GM19023 (cell line): ENCODE measurements at regions not wholly inside any gene's neighbourhood (a gene's known extent, or its start where the extent isn't known, plus 50 kb on each side); places are given as distances from the start of the nearest gene placed in this dataset.
"Not testable (repeated sequence)": the region's sequence is repeated elsewhere in the genome, so short reads cannot be mapped to it uniquely, and the experiment has no call there.

Experiments
- ATAC-seq: cut with Tn5 transposase; IDR thresholded peaks from one replicate; pipeline ENCODE4 v1.9.1; 2021; ENCODE audit warnings: mild to moderate bottlenecking, moderate library complexity; ENCODE audit not compliant: unreplicated experiment

DNA sequence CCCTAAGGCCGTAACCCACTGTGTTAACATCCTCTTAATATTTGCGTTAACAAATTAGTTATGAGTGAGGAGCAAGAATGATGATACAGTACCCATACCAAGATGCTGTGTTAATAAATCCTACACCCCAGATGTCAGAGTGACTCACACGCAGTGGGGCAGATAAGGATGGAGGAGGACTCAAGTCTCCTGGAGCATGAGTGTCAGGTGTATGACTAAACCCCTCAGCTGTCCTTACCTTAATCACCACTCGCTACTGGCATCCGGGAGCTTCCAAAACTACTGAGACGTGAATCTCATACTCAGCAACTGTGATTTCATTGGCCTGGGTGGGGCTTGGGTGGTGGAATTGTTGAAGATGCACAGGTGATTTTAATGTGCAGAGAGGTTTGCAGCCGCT, 131.3 kb upstream of the MTHFD1L start:
- no peak for ATAC-seq

DNA sequence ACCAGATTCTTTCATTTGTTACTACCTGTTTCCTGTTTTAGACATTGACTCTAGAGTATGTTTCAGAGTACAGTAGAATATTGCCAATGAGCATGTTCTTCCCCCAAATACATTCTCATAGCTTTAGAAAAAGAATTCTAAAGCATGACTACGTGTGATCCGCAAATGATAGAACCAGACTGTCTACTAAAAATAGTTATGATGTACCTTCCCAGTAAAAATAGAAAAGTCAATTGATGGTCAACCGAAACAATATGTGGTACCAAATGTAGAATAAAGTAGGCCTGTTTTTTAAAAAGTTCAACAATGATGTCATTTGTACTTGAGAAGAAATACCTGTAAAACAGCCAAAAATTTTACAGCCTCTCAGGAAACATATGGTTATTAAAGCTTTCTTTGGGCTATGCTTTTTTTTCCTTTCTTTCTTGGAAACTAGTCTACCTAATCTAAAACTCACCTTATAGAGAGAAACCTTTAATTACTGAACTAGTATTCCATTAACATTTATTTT, 130.1 kb upstream of the MTHFD1L start:
- ATAC-seq = no peak

DNA sequence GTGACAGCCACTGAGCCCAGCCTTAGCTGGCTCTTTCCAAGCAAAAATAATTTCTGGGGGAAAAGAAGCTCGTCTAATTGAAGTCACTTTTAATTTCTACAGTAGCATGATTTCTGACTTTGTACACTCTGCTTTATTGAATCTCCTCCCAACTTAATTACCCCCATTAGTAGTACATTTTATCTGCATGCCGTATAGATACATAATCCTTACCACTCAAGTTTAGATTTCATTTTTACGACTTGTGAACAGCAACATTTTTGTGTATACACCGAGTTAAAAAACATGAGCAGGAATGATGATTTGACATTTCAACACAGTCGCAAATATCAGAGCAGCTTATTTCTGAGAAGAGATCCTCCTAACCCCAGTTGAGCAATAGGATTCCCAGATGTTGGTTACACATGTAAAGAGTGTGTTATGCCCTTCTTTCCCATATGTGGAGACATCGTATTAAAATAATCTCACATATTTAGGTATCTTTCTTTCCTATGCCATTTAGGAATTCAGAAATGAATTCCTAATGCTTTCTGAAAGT, 127.3 kb upstream of the MTHFD1L start:
- ATAC-seq = no peak

DNA sequence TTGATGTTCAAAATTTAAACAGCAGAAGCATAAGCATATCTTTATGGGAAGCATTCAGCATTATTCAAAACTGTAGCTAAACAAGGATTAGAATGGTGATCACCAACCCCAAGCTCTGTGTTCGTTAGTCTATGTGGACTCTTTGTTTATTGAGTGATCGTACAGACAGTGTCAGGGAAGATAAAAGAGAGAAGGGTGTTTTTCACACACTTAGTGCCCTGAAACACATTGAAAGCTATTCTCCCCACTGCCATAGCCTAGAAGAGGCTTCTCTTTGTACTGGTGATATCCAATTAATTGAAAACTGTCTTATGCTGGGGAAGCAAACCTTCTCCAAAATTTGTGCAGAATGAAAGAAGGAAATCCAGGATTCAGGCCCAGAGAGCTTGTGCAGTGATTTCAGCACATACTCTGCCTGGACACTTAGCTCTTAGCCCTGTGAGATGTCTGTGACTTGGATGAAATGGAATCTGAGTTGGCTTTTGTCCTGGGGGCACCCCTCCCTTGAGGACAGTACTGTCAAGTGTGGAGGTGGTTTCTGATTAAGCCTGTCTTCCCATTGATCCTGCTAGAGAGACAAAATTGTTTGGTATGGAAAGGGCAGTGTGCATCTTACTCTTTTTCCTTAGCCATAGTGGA, 125.7 kb upstream of the MTHFD1L start:
- no peak for ATAC-seq

DNA sequence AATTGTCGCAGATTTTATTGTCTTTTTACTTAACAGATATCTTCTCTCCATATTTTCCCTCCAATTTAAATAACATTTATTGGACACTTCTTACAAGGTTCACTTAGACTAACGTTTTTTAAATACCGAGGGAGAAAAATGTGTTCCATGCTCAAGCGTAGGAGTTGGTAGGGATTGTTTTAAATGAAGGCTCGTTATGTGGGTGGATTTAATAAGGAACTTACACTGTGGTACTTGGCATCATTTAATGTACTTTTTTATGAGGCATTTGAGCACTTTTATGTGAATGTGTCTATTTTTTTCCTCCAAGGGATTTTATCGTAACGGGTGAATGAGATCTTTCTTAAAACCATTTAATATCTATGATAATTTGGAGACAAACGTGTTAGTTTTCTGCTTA, 125.0 kb upstream of the MTHFD1L start:
- no peak for ATAC-seq

DNA sequence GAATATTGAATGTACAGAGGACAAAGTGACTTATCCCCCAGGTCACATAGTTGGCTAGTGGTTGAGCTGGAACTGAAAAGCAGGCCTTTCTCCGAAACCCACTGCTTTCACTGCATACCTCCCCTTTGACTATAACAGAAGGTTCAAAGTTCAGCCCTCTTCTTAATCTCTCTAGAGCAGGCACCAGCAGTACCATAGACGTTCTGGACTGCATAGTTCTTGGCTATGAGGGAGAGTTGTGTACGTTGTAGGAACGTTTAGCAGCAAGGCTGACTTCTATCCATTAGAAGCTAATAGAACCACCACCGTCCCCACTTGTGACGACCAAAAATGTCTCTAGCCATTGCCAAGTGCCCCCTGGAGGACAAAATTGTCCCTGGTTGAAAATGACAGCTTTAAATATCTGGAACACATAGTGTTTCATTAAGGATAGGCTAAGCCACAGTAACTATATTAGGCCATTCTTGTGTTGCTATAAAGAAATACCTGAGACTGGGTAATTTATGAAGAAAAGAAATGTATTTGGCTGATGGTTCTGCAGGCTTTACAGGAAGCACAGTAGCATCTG, 123.8 kb upstream of the MTHFD1L start:
- ATAC-seq = no peak

DNA sequence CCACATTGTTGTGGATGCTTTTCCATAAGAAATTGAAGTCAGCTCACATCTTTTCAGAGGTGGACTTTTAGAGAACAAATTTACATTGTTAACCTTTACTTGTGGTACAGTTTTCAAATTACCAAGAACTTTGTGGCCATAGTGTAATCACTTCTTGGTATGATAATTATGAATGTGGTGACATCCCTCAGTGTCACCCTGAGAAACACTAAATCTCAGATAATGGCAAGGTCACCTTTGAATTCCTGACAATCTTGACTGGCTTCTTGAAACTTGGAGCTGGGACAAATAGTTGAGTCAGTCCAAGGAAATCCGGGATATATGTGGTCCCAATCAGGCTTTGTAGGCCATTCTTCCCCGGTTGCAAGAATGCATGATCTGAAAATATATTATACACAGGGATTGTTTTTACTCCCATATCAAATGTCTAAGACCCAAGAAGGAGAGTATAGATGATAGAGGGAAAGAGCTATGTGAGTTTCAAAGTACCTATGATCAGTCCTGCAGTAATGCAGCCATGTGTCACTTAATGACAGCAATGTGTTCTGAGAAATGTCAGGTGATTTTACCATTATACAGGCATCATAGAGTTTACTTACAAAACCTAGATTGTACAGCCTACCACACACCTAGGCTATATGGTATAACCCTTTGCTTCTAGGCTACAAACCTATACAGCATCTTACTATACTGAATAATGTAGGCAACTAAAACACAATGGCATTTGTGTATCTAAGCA, 120.8 kb upstream of the MTHFD1L start:
- no peak for ATAC-seq

DNA sequence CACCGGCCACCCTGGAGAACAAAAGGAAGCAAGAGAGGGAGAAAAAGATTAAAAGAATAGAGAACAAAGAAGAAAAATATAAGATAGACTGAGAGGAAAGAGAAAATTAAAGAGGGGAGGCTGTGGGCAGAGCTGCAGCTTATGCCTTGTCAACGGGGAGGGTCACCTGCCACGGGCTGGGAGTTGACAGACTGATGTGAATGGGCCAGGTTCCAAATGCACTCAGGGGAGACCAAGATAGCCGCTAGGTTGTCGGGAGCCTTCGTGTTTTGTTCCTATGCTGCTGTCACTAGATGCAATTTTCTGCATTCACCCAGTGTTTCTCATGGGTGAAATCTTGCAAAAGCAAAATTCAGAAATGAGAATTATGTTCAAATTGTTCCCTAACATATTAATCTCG, 119.6 kb upstream of the MTHFD1L start:
- no peak for ATAC-seq

DNA sequence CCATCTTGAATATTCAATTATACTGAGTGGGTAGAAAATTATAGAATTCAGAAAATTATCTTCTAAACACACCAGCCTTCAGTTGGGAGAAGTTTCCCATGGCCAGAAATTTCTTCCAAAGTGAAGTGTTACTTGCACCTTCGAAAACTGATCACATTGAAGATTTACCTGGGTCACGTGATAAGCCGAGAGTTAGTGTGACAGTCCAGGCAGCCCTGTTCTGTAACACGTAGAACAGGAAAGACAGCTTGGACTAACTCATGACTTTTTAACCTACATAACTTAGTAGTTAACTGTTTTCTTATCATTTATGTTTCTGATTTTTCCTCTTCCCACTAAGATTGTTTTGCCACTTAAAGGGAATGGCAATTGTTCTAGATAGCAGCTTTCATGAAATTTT, 118.3 kb upstream of the MTHFD1L start:
- ATAC-seq = no peak

DNA sequence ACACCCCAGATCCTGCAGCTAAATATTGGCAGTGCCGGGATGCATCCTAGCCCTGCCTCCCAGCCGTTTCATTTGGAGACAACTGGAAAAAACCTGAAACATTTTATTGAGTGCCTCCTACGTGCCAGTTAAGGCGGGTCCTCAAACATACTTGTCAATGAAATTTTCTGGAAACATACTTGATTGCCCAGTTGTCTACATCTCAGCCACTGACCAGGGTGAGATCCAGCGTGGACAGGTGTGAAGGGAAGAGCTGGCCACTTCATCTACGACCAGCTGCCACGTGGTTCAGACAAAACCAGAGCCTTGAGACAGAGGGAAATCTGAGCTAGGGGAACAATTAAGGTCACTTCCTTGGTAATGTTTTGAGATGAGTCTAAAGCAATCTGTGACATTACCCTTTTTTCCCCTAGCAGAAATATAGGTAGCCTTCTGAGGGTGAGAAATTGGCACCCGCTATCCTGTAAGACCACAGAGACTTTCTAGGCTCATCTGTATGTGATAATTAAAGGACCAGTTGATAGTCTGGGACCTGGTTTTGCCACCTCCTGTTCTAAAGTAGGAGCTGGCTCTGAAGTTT, 116.3 kb upstream of the MTHFD1L start:
- ATAC-seq = no peak

DNA sequence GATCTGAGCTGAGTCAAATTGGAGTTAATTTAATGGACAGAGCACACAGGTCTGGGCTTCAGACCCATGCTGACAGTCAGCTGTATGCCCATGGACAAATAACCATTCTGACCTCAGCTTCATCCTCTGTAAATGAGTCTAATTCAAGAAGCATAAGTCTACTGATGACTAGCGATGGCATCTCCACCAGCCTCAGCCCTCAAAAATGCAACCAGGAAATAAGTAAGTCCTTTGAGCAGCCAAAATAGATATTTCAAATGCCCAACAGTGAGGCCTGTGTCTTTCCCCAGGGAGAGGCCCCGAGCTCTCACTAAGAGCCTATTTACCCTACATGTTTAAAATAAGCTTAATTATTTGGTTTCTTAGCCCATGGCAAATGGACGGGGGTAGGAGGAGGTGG, 114.2 kb upstream of the MTHFD1L start:
- ATAC-seq = no peak

DNA sequence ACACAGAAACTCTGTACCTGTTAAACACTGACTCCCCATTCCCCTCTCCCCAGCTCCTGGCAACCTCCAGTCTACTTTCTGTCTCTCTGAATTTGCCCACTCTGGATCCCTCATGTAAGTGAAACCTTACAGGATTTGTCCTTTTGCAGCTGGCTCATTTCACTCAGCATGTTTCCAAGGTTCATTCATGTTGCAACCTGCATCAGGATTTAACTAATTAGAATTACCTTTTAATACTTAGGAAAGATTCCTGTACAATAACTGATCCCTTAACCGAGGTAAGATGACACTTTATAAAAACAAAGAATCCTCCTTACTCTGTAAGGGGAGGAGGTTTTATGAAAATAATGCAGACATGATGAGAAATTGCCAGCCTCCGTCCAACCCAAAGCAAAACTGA, 113.1 kb upstream of the MTHFD1L start:
- ATAC-seq = no peak

DNA sequence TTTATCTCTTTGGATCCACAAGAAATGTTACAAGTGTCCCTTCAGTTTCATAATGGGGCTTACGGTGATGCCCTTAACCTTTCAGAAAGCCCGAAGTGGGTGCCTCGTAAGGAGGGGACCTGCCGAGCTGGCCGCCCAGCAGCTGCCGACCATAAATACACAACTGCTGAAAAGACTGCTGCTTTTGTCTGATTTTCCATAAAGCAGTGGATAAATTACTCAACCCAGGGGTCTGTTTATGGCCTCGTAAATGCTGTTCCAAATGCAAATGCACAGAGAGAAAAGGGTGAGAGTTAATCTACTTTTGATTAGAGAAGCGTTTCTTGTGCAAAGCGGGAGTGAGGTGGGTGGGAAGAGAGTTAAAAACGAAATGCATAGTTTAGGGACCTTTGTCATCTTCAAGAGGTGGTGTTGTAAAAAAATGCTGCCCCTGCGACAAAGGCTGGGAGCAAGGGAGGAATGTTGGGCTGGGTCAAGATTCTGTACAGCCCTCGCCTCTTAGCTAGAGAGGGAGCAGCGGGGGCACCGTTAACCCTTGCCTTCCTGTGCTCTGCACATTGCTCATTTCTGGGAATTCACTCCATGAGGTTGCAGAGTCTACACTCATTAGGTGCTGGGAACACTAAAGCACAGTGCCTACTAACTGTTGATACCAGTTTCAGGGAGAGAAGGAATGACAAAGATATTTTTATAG, 112.0 kb upstream of the MTHFD1L start:
- no peak for ATAC-seq

DNA sequence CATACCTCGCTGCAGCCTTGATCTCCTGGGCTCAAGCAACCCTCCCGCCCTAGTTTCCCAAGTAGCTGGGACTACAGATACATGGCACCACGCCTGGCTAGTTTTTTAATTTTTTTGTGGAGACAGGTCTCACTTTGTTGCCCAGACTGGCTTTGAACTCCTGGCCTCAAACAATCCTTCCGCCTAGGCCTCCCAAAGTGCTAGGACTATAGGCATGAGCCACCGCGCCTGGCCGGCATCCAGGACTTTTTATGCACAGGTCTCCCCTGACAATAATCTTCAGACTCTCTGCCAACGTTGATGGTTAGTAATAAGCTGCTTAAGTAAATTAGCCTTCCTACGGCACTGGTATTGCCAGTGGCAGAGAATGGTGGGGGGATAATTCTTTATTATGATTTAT, 110.5 kb upstream of the MTHFD1L start:
- ATAC-seq = no peak

DNA sequence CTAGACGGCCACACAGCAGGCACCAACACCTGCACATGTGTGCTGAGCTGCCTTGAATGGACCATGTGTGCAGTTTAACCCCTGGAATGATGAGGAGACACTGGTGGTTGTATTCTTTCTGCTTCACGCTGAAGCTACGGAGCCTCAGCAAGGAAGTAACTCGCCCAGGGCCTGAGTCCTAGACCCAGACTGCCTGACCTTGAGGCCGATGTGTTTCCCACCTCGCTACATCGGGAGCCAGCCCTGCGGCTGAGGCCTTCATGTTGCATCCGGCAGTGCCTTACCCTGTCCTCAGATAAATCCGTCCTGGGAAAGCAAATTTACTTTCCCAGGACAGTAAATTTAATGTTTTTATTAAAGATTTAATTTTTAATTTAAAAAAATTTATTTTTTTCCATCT, 110.0 kb upstream of the MTHFD1L start:
- no peak for ATAC-seq

DNA sequence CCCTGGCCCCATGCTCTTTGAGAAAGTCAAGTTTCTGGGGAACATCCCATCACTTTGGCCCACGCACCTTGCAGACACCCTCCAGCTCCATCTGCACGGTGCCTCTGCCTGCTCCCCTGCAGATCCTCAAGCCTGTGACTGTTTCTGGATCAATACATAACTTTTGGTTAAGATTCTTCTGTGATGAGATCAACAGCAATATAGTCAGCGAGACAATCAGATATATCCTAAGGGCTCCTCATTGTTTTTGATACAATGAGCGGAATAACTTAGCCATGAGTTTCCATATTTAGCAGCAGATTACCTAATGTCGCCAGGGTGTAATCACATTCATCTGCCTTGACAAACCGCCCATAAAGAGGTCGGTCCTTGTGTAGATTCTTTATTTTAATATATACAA, 109.3 kb upstream of the MTHFD1L start:
- no peak for ATAC-seq

DNA sequence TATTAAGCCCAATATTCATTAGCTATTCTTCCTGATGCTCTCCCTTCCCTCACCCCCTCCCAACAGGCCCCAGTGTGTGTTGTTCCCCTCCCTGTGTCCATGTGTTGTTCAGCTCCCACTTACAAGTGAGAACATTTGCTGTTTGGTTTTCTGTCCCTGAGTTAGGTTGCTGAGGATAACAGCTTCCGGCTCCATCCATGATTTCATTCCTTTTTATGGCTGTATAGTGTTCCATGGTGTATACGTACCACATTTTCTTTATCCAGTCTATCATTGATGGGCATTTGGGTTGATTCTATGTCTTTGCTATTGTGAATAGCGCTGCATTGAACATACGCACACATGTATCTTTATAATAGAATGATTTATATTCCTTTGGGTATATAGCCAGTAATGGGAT, 107.7 kb upstream of the MTHFD1L start:
- ATAC-seq = not testable (repeated sequence)

DNA sequence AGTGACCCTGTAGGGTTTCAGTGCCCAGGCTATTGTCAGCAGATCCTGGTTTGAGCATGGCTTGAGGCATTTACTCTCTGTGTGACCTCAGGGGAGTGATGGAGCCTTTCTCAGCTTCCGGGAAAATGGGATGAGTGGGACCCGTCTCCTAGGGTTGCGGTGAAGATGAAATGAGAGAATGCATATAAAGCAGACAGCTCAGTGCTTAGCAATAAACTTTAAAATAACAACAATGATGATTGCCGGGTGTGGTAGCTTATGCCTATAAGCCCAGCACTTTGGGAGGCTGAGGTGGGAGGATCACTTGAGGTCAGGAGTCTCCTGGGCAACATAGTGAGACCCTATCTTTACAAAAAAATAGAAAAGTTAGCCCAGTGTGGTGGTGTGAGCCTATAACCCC, 106.0 kb upstream of the MTHFD1L start:
- ATAC-seq = no peak

DNA sequence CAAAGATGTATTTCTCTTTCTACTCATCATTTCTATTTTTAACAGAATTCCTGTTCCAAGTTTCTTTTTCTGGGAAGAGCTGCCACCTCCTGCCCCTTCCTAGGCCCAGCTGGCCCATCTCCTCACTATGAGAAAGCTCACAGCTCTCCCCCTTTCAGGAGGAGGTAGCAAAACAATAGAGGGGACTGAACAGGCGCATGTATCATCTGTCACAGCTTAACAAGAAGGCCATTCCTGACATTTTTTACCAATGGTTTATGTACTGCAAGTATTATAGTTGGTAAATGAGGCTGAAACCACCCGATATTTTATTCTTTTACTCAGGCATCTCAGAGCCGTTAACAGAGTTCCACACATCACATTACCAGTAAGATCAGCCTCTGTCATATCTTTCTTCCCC, 103.7 kb upstream of the MTHFD1L start:
- ATAC-seq = no peak

DNA sequence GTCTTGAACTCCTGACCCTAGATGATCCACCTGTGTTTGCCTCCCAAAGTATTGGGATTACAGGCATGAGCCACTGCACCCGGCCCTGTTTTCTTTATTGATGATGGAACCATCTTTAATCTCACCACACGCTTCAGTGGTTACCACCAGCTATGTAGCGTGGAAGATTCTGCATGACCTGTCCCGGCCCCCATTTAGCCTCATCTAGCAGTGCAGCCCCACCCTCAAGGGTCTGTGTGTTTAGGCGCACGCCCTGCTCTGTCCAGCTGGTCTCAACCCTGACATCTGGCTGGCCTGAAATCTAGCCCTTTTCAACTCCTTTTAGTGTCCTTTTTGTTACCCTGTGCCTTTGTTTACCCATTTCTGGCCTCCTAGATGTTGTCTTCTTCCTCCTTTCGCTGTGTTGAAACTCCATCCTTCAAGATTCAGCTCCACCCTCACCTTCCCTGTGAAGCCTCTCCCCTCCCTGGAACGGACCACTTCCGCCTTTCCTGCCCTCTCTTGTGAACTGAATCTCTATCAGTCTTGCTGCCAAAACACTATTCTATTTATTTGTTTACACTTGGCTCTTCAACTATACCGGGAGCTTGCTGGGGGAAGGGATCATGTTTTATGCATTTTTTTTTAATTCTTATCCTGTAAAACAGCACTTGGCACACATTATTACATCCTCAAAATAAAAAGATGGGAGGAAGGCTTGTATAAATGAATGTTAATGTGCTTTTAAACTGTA, 101.0 kb upstream of the MTHFD1L start:
- ATAC-seq = no peak
